ENCODE measurements at regions not wholly inside any gene's neighbourhood (a gene's known extent, or its start where the extent isn't known, plus 50 kb on each side); places are given as distances from the start of the nearest gene placed in this dataset.

DNA sequence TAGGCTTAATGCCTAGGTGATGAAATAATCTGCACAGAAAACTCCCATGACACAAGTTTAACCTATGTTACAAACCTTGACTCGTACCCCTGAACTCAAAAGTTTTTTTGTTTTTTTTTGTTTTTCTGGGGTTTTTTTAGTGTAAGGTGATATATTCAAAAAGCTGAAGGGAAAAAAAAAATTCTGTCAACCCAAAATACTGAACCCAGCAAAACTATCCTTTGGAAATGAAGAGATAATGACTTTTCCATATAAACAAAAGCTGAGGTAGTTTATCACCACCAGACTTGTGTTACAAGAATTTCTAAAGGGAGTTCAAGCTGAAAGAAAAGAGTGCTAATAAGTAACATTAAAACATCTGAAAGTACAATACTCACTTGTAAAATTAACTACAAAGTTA, 448.1 kb downstream of the KCNH5 start:
- no peak for DNase-seq

DNA sequence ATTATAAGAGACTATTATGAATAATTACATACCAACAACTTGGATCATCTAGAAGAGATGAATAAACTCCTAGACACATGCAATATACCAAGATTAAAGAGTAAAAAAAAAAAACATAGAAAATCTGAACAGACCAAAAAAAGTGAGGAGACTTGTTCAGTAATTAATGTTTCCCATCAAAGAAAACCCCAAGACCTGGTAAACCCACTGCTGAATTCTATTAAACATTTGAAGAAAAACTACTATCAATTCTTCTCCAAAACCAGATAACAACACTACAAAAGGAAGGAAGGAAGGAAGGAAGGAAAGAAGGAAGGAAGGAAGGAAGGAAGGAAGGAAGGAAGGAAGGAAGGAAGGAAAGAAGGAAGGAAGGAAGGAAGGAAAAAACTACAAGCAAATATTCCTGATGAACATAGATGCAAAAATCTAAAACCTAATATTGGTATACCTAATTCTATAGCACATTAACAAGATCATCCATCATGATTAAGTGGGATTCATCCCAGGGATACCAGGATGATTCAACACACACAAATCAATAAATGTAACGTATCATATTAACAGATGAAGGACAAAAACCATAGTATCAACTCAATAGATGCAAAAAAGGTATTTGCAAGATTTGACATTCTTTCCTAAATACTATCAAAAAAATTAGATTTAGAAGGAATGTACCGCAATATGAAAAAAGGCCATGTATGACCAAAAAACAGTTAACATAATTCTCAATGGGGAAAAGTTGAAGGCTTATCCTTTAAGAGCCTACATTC, 445.5 kb downstream of the KCNH5 start:
- no peak for DNase-seq

- no peak for DNase-seq
Measured at GRCh38 chr14:62602712-62603111, 442.5 kb downstream of the KCNH5 start.

- DNase-seq, result no peak
Measured at GRCh38 chr14:62604524-62604923, 440.7 kb downstream of the KCNH5 start.

DNA sequence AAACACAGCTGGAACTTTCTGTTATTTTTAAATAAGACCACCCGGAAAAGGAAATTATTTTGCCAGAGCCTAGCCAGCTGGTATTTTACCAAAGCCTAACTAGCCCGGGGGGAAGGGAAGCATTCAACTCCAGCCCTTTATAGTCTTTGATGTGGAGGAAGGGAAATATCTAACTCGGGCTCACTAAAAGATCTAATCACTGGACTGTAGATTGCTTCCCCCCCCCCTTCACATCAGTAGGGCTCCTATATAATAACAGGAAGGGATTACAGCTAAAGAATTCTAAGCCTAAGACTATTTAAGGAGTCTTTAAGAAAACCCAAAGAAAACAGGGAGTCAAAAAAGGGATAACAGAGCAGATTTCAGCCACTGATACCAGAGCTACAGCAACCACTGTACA, 431.1 kb downstream of the KCNH5 start:
- no peak for DNase-seq

DNA sequence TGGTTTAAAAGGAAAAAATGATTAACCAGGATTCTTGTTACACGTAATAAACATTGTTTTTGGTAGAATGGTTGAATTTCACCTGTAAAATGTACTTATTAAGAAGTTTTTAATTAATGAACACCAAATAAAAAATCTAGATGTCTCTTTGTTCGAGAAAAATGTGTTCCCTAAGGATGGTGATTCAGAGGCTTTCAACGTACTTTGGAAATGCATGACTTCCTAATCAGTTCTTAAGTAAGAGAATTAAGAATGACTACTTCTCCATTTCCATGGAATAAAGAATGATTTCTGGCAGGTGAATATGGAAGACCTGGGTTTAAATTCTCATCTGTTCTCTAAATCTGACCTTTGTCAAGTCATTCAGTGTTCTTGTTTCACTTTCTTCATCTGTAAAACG, 428.6 kb downstream of the KCNH5 start:
- DNase-seq, result no peak

DNA sequence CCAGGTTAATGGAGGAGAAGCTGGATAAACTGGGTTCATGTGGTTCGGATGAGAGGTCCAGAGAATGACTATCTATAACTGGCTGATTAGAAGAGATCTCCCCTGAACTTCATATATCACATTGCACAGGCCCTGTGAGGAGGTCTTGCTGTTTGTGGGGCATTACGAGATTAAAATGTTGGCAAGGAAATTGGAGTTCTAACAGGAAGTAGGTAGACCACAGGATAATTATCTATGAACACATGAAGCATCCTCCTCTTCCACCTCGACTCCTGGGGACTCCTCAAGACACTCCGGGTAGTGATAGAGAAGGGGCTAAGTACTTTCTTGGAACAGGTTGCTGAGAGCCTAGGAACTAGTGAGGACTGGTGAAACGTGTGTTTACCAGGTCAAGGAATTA, 418.8 kb downstream of the KCNH5 start:
- DNase-seq, result no peak

GRCh38 chr14:62629176-62629725, 416.0 kb downstream of the KCNH5 start:
- no peak for DNase-seq

DNA sequence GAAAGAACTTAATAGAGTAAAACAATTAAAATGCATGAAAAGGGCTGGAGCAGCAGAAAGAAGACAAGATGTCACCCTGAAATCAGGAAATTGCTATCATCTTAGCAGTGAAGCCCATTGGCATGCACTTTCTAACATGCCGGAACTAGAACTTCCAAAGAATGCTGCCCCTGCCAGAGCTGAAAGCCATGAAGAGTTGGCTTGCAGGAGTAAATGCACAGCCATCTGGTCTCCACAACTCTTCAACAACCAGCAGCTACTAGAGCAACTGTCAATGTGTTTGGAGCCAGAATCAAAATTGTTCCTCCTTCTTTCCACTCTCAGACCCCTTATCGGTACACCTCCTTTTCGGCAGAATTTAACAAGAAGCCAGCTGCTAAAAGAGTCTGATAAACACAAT, 414.1 kb downstream of the KCNH5 start:
- no peak for DNase-seq

DNA sequence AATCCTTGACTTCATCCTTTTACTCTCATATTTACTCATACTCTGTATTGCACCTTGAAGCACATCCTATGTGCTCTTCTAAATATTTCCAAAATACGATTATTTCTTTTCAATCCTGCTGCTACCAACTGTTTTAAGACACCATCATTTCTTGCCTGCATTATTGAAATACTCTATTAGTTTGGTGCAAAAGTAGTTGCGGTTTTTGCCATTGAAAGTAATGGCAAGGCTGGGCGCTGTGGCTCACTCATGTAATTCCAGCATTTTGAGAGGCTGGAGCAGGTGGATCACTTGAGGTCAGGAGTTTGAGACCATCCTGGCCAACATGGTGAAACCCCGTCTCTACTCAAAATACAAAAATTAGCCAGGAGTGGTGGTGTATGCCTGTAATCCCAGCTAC, 412.5 kb downstream of the KCNH5 start:
- no peak for DNase-seq

- no peak for DNase-seq
Measured at GRCh38 chr14:62645649-62646048, 399.6 kb downstream of the KCNH5 start.
